ENCODE measurements at regions not wholly inside any gene's neighbourhood (a gene's known extent, or its start where the extent isn't known, plus 50 kb on each side); places are given as distances from the start of the nearest gene placed in this dataset.

GRCh38 chr1:114218361-114219171, 64.9 kb upstream of the SYT6 start:
- Mint-ChIP-seq H3K4me3 (ENCODE audit: unreplicated experiment) (no peak overlapping the region), H3K27me3 (ENCODE audit: insufficient read depth, unreplicated experiment) (peaks cover 7% of the 10 kb centered on the region), H3K27ac (ENCODE audit: low read depth, unreplicated experiment) (no peak overlapping the region), H3K36me3 (ENCODE audit: insufficient read depth, unreplicated experiment) (no peaks in the 10 kb centered on the region), H3K4me1 (ENCODE audit: insufficient read depth, unreplicated experiment) (no peaks in the 10 kb centered on the region), H3K9me3 (ENCODE audit: unreplicated experiment) (no peaks in the 10 kb centered on the region)
- ChIA-PET POLR2A (interaction anchor here (0.8 kb wide), 1 partner anchor 33 kb away, joined by 3 read pairs; no protein-coding TSS in a partner anchor), CTCF (interaction anchor here (0.7 to 1.4 kb wide), 3 partner anchors 65 to 242 kb away, joined by 3 to 4 read pairs (median 4); no protein-coding TSS in a partner anchor)
- no TSS peak for BruUV-seq (replicated peaks)
- TF ChIP-seq CTCF (IDR thresholded peaks at IDR 0.05; ENCODE audit: unreplicated experiment): no peak
- no peak for DNase-seq (ENCODE audit: unreplicated experiment)
- intact Hi-C loops (cut with micrococcal nuclease): loop anchor here (2.0 to 5.0 kb wide), 2 partner anchors 126 to 240 kb away; partner anchors contain the start of gene OLFML3

- no peaks in the 10 kb centered on the region for H3K4me1 Mint-ChIP-seq (ENCODE audit: insufficient read depth, unreplicated experiment)
- no peaks in the 10 kb centered on the region for H3K9me3 Mint-ChIP-seq (ENCODE audit: unreplicated experiment)
- no peak overlapping the region for H3K27ac Mint-ChIP-seq (ENCODE audit: low read depth, unreplicated experiment)
- H3K27me3 Mint-ChIP-seq (ENCODE audit: insufficient read depth, unreplicated experiment): peaks cover 22% of the 10 kb centered on the region
- POLR2A ChIA-PET: no interaction called here
- CTCF ChIA-PET: interaction anchor here (0.6 kb wide), 1 partner anchor 1225 kb away, joined by 3 read pairs; no protein-coding TSS in a partner anchor
- no peak for DNase-seq (ENCODE audit: unreplicated experiment)
- BruUV-seq (replicated peaks): no TSS peak
- TF ChIP-seq CTCF (IDR thresholded peaks at IDR 0.05; ENCODE audit: unreplicated experiment): no peak
- no peaks in the 10 kb centered on the region for H3K36me3 Mint-ChIP-seq (ENCODE audit: insufficient read depth, unreplicated experiment)
- intact Hi-C loops (cut with micrococcal nuclease): loop anchor here (5.0 kb wide), 1 partner anchor 124 kb away; no protein-coding TSS in a partner anchor
- no peak overlapping the region for H3K4me3 Mint-ChIP-seq (ENCODE audit: unreplicated experiment)
Measured at GRCh38 chr1:114216431-114217173, 62.9 kb upstream of the SYT6 start.

GRCh38 chr1:114215436-114215835, 61.8 kb upstream of the SYT6 start:
- intact Hi-C loops (cut with micrococcal nuclease): loop anchor here (5.0 kb wide), 1 partner anchor 123 kb away; no protein-coding TSS in a partner anchor
- ChIA-PET POLR2A (interaction anchor here (1.9 kb wide), 1 partner anchor 92 kb away, joined by 4 read pairs; no protein-coding TSS in a partner anchor), CTCF (no interaction called here)
- H3K36me3 Mint-ChIP-seq (ENCODE audit: insufficient read depth, unreplicated experiment): no peaks in the 10 kb centered on the region
- H3K27me3 Mint-ChIP-seq (ENCODE audit: insufficient read depth, unreplicated experiment): peaks cover 25% of the 10 kb centered on the region
- BruUV-seq (replicated peaks): no TSS peak
- no peak for TF ChIP-seq CTCF (IDR thresholded peaks at IDR 0.05; ENCODE audit: unreplicated experiment)
- H3K4me3 Mint-ChIP-seq (ENCODE audit: unreplicated experiment): no peak overlapping the region
- no peaks in the 10 kb centered on the region for H3K9me3 Mint-ChIP-seq (ENCODE audit: unreplicated experiment)
- H3K27ac Mint-ChIP-seq (ENCODE audit: low read depth, unreplicated experiment): no peak overlapping the region
- no peaks in the 10 kb centered on the region for H3K4me1 Mint-ChIP-seq (ENCODE audit: insufficient read depth, unreplicated experiment)
- DNase-seq (ENCODE audit: unreplicated experiment): no peak

- intact Hi-C loops (cut with micrococcal nuclease): no loop called here
- TF ChIP-seq CTCF (IDR thresholded peaks at IDR 0.05; ENCODE audit: unreplicated experiment): no peak
- no peaks in the 10 kb centered on the region for H3K4me1 Mint-ChIP-seq (ENCODE audit: insufficient read depth, unreplicated experiment)
- peaks cover 39% of the 10 kb centered on the region for H3K27me3 Mint-ChIP-seq (ENCODE audit: insufficient read depth, unreplicated experiment)
- H3K4me3 Mint-ChIP-seq (ENCODE audit: unreplicated experiment): no peak overlapping the region
- H3K27ac Mint-ChIP-seq (ENCODE audit: low read depth, unreplicated experiment): no peak overlapping the region
- H3K36me3 Mint-ChIP-seq (ENCODE audit: insufficient read depth, unreplicated experiment): no peaks in the 10 kb centered on the region
- ChIA-PET CTCF (interaction anchor here (0.9 to 1.9 kb wide), 3 partner anchors 69 to 235 kb away, joined by 6 to 7 read pairs (median 6); partner anchors contain the start of gene OLFML3), POLR2A (interaction anchor here (1.9 kb wide), 1 partner anchor 91 kb away, joined by 4 read pairs; no protein-coding TSS in a partner anchor)
- no peaks in the 10 kb centered on the region for H3K9me3 Mint-ChIP-seq (ENCODE audit: unreplicated experiment)
- no peak for DNase-seq (ENCODE audit: unreplicated experiment)
- BruUV-seq (replicated peaks): no TSS peak
Measured at GRCh38 chr1:114214016-114214415, 60.3 kb upstream of the SYT6 start.

Data from MCF 10A (cell line).